ENCODE measurements at regions not wholly inside any gene's neighbourhood (a gene's known extent, or its start where the extent isn't known, plus 50 kb on each side); places are given as distances from the start of the nearest gene placed in this dataset.

DNA sequence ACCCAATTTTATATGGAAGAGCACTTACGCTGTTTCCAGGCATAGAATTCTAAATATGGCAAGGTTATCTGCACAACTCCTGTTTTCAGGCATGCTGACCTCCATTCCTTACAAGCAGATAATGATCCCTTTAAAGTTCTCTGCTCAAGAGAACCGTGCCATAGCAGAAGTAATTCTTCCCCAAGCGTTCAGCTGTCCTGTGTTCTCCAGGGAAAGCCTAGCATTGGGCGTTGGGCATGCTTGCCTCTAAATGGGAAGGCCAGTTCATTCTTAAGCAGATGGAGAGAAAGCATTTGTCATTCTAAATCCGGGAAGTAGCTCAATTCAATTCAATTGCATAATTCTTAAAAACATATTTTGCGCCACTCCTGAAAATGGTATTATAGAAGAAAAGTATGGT, 55.7 kb upstream of the EML4 start:
- no peaks in the 10 kb centered on the region for H3K9me3 ChIP-seq
- no peak for DNase-seq
- H3K27ac ChIP-seq = no peak overlapping the region
- TF ChIP-seq POLR2A (IDR thresholded peaks at IDR 0.05) (no peak), EP300 (IDR thresholded peaks at IDR 0.05; ENCODE audit: low read depth) (no peak), POLR2AphosphoS5 (IDR thresholded peaks at IDR 0.05) (no peak)
- TF ChIP-seq, protein P1, sequence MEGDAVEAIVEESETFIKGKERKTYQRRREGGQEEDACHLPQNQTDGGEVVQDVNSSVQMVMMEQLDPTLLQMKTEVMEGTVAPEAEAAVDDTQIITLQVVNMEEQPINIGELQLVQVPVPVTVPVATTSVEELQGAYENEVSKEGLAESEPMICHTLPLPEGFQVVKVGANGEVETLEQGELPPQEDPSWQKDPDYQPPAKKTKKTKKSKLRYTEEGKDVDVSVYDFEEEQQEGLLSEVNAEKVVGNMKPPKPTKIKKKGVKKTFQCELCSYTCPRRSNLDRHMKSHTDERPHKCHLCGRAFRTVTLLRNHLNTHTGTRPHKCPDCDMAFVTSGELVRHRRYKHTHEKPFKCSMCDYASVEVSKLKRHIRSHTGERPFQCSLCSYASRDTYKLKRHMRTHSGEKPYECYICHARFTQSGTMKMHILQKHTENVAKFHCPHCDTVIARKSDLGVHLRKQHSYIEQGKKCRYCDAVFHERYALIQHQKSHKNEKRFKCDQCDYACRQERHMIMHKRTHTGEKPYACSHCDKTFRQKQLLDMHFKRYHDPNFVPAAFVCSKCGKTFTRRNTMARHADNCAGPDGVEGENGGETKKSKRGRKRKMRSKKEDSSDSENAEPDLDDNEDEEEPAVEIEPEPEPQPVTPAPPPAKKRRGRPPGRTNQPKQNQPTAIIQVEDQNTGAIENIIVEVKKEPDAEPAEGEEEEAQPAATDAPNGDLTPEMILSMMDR (IDR thresholded peaks at IDR 0.05) = no peak
- intact Hi-C loops (cut with DNase I; ENCODE audit: low total_unique reads) (no loop called here), in situ Hi-C loops (cut with MboI; ENCODE audit: low pct_ligation_motif_present in 1 of 4, low pct_unique_long_range_greater_than_20kb in 1 of 4, low sequenced_read_pairs in 3 of 4) (loop anchor here in 1 of 4 donors (25.0 kb wide), 1 partner anchor 224 kb away; no protein-coding TSS in a partner anchor)
- no peaks in the 10 kb centered on the region for H3K36me3 ChIP-seq
- WGBS, 2 donors (ENCODE audit: low coverage in 1 of 2) = 89 to 91% methylated on average over 3 to 6 of the region's 6 CpGs
- H3K4me3 ChIP-seq = no peak overlapping the region
- H3K4me1 ChIP-seq = peaks cover 0 to 29% (median 16%) of the 10 kb centered on the region in 4 donors
- no peaks in the 10 kb centered on the region for H3K27me3 ChIP-seq

DNA sequence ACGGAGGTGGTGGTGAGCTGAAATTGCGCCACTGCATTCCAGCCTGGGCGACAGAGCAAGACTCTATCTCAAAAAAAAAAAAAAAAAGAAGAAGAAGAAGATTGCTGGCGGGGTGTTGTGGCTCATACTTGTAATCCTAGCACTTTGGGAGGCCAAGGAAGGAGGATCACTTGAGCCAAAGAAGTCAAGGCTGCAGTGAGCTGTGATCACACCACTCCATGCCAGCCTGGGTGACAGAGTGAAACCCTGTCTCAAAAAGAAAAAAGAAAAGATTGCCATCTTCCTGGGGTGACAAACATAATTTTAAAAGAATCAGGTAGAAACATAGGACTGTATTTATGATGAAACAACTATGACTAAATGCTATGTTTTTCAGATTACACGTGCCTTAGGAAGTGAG, 55.1 kb upstream of the EML4 start:
- TF ChIP-seq, protein P1 (IDR thresholded peaks at IDR 0.05) = no peak
- TF ChIP-seq POLR2A (IDR thresholded peaks at IDR 0.05) (no peak), POLR2AphosphoS5 (IDR thresholded peaks at IDR 0.05) (no peak), EP300 (IDR thresholded peaks at IDR 0.05; ENCODE audit: low read depth) (no peak)
- WGBS, 2 donors (ENCODE audit: low coverage in 1 of 2) = 73 to 92% methylated on average over 2 to 5 of the region's 5 CpGs
- intact Hi-C loops (cut with DNase I; ENCODE audit: low total_unique reads) (no loop called here), in situ Hi-C loops (cut with MboI; ENCODE audit: low pct_ligation_motif_present in 1 of 4, low pct_unique_long_range_greater_than_20kb in 1 of 4, low sequenced_read_pairs in 3 of 4) (loop anchor here in 1 of 4 donors (25.0 kb wide), 1 partner anchor 223 kb away; no protein-coding TSS in a partner anchor)
- Histone ChIP-seq H3K36me3 (no peaks in the 10 kb centered on the region), H3K27ac (no peak overlapping the region), H3K4me3 (no peak overlapping the region), H3K27me3 (no peaks in the 10 kb centered on the region), H3K4me1 (peaks cover 4 to 34% (median 19%) of the 10 kb centered on the region in 4 donors), H3K9me3 (no peaks in the 10 kb centered on the region)
- DNase-seq = no peak

- in situ Hi-C loops (cut with MboI; ENCODE audit: low pct_ligation_motif_present in 1 of 4, low pct_unique_long_range_greater_than_20kb in 1 of 4, low sequenced_read_pairs in 3 of 4) = loop anchor here in 1 of 4 donors (25.0 kb wide), 1 partner anchor 222 kb away; no protein-coding TSS in a partner anchor
- intact Hi-C loops (cut with DNase I; ENCODE audit: low total_unique reads) = no loop called here
- DNase-seq = no peak
- Histone ChIP-seq H3K27ac (no peak overlapping the region), H3K36me3 (no peaks in the 10 kb centered on the region), H3K27me3 (no peaks in the 10 kb centered on the region), H3K4me1 (peaks cover 4 to 29% (median 19%) of the 10 kb centered on the region in 4 donors), H3K4me3 (no peak overlapping the region), H3K9me3 (no peaks in the 10 kb centered on the region)
- TF ChIP-seq EP300 (IDR thresholded peaks at IDR 0.05; ENCODE audit: low read depth) (no peak), POLR2A (IDR thresholded peaks at IDR 0.05) (no peak), POLR2AphosphoS5 (IDR thresholded peaks at IDR 0.05) (no peak)
- TF ChIP-seq, protein P1 (IDR thresholded peaks at IDR 0.05) = no peak
- 90 to 100% methylated on average over 2 to 4 of the region's 4 CpGs for WGBS, 2 donors (ENCODE audit: low coverage in 1 of 2)
These were observed 53.6 kb upstream of the EML4 start for GRCh38 chr2:42115588-42115987.

DNA sequence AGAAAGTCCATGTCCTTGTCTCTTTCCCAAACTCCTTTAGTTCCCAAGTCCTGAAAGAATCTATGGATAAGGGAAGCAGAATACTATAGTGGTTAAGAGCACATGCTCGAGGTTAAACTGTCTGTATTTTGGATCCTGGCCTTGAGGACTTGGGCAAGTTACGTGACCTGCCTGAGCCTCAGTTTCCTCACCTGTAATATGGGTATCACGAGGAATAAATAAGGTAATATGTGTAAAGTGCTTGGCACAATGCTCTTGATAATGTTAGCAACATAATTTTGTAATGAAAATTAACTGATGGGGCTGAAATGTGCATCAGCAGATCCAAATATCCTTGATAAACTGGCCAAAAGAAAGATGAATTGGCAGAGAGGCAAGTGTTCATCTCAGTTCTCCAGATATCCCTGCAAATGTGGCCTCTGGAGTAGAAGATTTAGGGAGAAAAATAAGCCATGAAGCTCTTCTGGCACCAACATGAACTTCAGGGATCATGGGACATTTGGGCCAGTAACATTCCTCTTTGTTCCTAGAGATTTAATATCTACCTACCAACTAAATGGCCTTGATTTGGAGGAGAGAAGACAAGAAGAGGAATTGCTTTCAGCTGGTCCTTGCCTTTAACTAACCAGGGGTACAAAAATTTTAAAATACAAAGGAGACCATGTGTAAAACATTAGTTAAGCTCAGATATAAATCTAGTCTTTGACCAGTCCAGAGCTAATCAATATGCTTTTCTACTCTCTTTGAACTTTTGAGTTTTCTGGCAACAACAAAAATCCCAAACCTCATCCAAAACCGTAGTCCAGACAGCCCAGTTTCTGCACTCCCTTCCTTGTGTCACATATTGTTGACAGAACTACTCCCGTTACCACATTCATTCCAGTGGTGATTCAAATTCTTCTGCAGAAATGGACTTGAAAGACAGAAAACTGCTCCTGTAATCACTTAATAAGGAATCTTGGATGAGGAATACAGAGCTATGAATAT, 52.7 kb upstream of the EML4 start:
- Histone ChIP-seq H3K9me3 (no peaks in the 10 kb centered on the region), H3K4me1 (peaks cover 4 to 24% (median 19%) of the 10 kb centered on the region in 4 donors), H3K36me3 (no peaks in the 10 kb centered on the region), H3K27ac (no peak overlapping the region), H3K27me3 (no peaks in the 10 kb centered on the region), H3K4me3 (no peak overlapping the region)
- WGBS, 2 donors (ENCODE audit: low coverage in 1 of 2) = 76% methylated on average over 4 to 5 of the region's 5 CpGs
- in situ Hi-C loops (cut with MboI; ENCODE audit: low pct_ligation_motif_present in 1 of 4, low pct_unique_long_range_greater_than_20kb in 1 of 4, low sequenced_read_pairs in 3 of 4) = loop anchor here in 1 of 4 donors (25.0 kb wide), 1 partner anchor 221 kb away; no protein-coding TSS in a partner anchor
- intact Hi-C loops (cut with DNase I; ENCODE audit: low total_unique reads) = no loop called here
- TF ChIP-seq EP300 (IDR thresholded peaks at IDR 0.05; ENCODE audit: low read depth) (no peak), POLR2AphosphoS5 (IDR thresholded peaks at IDR 0.05) (no peak), POLR2A (IDR thresholded peaks at IDR 0.05) (no peak)
- TF ChIP-seq, protein P1 (IDR thresholded peaks at IDR 0.05) = no peak
- no peak for DNase-seq

All from transverse colon (tissue), 4 donors.